Mesenteric fat pad (tissue), 1 donor: ENCODE measurements at regions not wholly inside any gene's neighbourhood (a gene's known extent, or its start where the extent isn't known, plus 50 kb on each side); places are given as distances from the start of the nearest gene placed in this dataset.
"Not testable (repeated sequence)": the region's sequence is repeated elsewhere in the genome, so short reads cannot be mapped to it uniquely, and the experiment has no call there.

Experiments used
- DNase-seq: peaks from one replicate; pipeline ENCODE4 v3.0.0-alpha.2; 2020; ENCODE audit warnings: low spot score
- donor health status: DM: yes; HTN: yes; CAD: no.

DNA sequence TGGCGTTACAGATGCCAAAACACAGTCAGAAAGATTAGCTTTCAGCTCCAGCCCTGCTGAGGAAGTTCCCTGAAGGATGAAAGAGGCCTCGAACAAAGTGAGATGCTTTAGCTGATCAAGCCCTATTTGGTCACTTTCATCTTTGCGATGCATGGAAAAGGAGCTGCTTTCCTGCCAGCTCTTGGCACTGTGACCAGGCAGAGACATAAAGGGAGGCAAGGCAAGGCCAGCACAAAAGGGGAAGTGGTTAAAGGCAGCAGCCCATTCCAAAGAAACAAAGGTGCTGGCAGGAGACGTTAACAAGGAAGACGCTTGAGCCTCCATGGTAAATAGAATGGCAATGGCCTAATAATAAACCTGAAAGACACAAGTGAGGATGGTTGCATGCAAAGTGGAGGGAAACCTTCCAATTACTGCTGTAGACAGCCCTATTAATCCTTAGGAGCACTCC, 617.1 kb upstream of the INTU start:
- DNase-seq = no peak

DNA sequence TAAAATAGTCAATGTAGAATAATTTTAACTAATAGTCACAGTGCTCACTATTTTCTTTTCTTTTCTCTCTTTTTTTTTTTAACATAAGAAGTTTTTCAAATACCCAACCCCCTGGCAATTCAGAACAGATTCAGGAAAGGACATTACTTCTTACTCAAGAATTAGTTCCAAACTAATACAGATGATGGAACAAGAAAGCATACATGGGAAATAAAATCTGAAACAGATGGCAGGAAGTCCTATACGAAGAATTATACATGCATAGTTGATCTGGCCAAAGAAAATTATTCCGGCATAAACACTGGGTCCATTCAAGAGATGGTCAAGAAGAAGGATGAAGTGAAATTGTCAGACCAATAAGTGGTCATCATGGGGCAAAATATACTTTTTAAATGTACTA, 614.4 kb upstream of the INTU start:
- no peak for DNase-seq

DNA sequence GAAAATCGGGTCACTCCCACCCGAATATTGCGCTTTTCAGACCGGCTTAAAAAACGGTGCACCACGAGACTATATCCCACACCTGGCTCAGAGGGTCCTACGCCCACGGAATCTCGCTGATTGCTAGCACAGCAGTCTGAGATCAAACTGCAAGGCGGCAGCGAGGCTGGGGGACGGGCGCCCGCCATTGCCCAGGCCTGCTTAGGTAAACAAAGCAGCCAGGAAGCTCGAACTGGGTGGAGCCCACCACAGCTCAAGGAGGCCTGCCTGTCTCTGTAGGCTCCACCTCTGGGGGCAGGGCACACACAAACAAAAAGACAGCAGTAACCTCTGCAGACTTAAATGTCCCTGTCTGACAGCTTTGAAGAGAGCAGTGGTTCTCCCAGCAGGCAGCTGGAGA, 611.9 kb upstream of the INTU start:
- DNase-seq = not testable (repeated sequence)

- no peak for DNase-seq
Observed at GRCh38 chr4:127036296-127036695, 596.5 kb upstream of the INTU start.

GRCh38 chr4:127045861-127046260, 586.9 kb upstream of the INTU start:
- DNase-seq = no peak

DNA sequence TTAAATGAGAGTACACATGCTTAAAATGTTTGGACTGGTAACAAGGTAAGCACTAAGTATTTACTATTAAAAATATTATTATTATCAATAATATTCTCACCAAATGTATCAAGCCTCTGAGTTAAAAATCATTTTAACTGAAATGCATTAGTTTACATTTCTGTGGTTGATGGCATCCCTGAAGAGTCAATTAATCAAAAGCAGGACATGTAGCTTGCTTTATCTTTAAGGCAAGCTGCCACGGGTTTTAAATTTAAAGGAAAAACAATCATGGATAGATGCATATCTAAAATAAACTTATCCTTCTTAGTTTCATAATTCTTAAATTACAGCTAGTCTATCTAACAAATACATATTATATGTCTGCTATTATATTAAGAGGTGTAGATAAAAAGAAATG, 584.8 kb upstream of the INTU start:
- no peak for DNase-seq

DNA sequence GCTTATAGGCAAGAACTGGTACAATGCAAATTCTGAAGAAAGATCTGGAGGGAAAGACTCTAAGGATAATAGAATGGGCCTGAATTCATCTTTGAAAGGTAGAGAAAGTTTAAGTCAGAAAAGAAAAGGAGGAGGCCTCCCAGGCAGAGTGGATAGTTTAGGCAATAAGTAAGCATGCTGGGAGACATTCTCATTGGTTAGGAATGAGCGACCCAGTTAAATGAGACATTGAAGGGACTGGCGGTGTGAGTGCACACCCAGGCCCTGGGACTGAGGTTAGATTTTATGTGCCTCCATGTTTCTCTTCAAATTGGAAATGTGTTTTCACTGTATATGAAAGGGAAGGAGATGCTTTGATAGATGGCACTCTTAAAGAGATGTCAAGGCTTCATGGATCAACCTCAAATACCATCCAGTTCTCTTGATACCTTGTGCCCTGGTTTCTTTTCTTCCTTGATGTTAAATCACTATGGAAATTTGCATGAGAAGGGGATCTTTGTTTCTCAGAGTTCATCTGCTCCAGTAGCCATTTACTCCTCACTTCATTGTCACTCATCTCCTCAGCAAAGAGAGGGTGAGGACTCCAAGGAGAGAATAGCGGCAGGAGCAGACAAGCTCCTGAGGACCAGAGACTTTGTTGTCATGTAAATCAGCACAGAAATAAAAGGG, 584.2 kb upstream of the INTU start:
- DNase-seq = no peak

GRCh38 chr4:127049526-127049925, 583.2 kb upstream of the INTU start:
- no peak for DNase-seq

DNA sequence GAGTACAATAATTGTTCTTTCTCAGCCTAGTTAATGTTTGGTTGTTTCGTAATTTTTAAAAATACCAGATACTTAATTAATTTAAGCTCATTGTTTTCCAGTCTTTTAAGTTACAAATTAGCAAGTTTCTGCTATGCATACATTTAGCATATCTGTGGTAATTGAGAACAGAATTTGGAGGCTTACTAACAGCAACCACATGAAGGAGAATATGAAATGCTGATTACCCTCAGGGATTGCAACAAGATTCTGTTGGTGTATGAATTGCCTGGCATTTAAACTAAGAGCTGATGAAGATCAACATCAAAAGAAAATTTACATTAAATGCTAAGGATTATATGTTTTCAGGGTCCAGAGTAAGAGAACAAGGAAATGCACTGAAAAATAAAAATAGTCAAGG, 580.0 kb upstream of the INTU start:
- DNase-seq = no peak

- no peak for DNase-seq
Observed at GRCh38 chr4:127055357-127055756, 577.4 kb upstream of the INTU start.

- DNase-seq = no peak
Observed at GRCh38 chr4:127069675-127070074, 563.1 kb upstream of the INTU start.

GRCh38 chr4:127071443-127071842, 561.3 kb upstream of the INTU start:
- no peak for DNase-seq

DNA sequence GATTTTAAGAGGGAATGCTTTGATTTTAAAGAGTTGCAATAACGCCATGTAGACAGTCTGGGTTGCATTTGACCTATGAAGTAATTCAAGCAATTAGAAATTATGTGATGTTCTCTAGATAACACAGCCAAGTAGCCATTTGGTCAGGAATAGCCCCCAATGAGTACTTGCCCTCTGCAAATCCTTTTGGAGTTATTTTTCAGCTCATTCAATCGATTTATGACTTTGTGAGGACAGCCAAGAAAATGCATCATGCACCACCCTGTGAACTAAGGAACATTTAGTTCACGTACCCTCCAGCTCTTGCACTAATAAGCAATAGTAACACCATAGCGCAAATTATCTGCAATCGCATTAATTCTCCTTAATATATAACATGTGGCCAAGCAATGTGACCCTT, 552.6 kb upstream of the INTU start:
- DNase-seq = no peak

DNA sequence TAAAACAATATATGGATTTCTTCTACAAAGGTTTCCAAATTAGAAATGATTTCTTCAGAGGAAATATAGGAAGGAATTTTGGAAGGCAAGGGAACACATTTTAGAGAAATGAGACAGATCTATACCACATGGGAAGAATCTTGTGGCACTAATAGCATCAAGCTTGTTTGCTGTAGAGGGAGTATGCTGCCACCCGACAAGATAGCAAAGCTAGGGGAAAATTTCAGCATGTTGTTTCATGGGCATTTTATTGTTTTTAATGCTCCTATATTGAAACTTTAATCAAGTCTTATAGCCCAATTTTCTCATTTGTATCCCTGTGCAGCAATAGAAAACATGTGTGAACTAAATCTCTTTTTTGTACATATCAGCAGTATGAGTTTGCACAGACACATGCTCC, 551.7 kb upstream of the INTU start:
- DNase-seq = no peak

GRCh38 chr4:127082986-127083385, 549.8 kb upstream of the INTU start:
- DNase-seq = no peak

DNA sequence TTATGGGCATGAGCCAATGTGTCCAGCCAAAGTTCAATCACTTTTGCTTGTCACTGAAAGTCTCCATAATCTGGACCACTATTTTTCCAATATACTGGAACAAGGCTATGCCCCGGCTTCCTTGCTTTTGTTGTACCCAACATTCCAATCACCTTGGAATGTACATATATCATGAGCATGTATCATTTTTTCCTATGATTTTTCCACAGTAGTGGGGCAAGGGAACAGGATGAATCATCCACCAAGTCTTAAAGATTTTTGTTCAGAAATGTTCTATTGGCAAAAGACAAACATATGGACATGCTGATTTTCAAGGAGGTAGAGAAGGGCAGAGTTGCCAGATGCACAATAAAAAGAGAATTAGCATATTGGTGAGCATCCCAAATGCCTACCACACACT, 548.1 kb upstream of the INTU start:
- no peak for DNase-seq

- DNase-seq = no peak
Observed at GRCh38 chr4:127097061-127097460, 535.7 kb upstream of the INTU start.

DNA sequence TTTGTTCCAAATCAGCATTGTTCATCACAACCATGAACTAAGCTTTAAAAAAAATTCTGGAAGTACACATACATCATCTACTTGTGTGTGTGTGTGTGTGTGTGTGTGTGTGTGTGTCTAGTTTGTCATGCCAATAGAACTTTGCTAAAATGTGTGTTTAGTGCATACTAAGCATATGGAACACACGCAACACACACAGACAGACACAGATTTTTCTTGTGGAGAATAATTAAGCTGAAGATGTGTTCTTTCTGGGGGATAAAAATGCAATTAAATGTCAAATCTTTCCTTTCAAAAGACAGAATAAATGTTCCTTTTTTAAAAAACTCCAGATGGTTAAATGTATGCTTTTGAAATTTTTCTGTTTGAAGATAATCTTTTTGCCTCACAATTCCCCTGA, 530.4 kb upstream of the INTU start:
- no peak for DNase-seq

- no peak for DNase-seq
Observed at GRCh38 chr4:127103681-127104115, 529.1 kb upstream of the INTU start.

DNA sequence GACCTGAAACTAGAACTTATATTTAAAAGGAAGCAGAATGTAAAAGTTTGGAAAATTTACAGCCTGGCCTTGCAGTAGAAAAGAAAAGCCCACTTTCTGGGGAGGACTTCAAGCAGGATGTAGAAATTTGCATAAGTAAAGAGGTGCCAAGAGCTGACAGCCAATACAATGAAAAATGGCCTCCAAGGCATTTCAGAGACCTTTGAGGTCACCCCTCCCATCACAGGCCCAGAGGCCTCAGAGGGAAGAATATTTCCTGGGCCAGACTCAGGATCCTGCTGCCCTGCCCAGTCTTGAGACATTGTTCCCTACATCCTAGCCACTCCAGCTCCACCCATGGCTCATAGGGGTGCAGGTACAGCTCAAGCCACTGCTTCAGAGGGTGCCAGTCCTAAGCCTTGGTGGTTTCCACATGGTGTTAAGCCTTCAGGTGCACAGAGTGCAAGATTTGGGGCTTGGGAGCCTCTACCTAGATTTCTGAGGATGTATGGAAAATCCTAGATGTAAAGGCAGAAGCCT, 518.9 kb upstream of the INTU start:
- no peak for DNase-seq

- DNase-seq = no peak
Observed at GRCh38 chr4:127118681-127119080, 514.1 kb upstream of the INTU start.

- DNase-seq = no peak
Observed at GRCh38 chr4:127120441-127121090, 512.2 kb upstream of the INTU start.

GRCh38 chr4:127124919-127125318, 507.8 kb upstream of the INTU start:
- no peak for DNase-seq
